OCI-LY3 (cell line): ENCODE measurements at regions not wholly inside any gene's neighbourhood (a gene's known extent, or its start where the extent isn't known, plus 50 kb on each side); places are given as distances from the start of the nearest gene placed in this dataset.
A peak's percentile ranks its signal among the peaks of the same experiment; 100 is the strongest.

Experiments
- H2AFZ ChIP-seq: fragments of 200-600, 300-600 bp; shearing (Covaris generic); 2 replicates; pipeline ENCODE4 v1.6.0; 2014; ENCODE audit warnings: antibody characterized with exemption, low read depth, low read length
- H3K27ac ChIP-seq: fragments of 200-600, 300-600 bp; sonication (generic); 2 replicates; pipeline ENCODE4 v1.5.1; 2014; ENCODE audit warnings: mild to moderate bottlenecking, low read length, moderate library complexity, mixed read lengths
- H3K27me3 ChIP-seq: fragments of 200-600, 300-600 bp; sonication (generic); 2 replicates; pipeline ENCODE4 v1.6.1; 2014; ENCODE audit warnings: low read depth, low read length, mixed read lengths
- H3K36me3 ChIP-seq: fragments of 200-600, 300-600 bp; sonication (generic); replicated peaks from 2 replicates; pipeline ENCODE3; 2014; ENCODE audit warnings: low read depth, low read length, mixed read lengths
- H3K4me1 ChIP-seq: fragments of 300-600, 200-600 bp; sonication (generic); 2 replicates; pipeline ENCODE4 v1.6.1; 2014; ENCODE audit warnings: low read length, mixed read lengths
- H3K4me2 ChIP-seq: fragments of 200-600, 300-600 bp; sonication (generic); 2 replicates; pipeline ENCODE4 v1.6.1; 2014; ENCODE audit warnings: low read length, mixed read lengths
- H3K4me3 ChIP-seq: fragments of 300-600, 200-600 bp; sonication (generic); 2 replicates; pipeline ENCODE4 v1.5.1; 2014; ENCODE audit warnings: antibody characterized with exemption, mild to moderate bottlenecking, low read length, moderate library complexity
- H3K79me2 ChIP-seq: fragments of 300-600, 200-600 bp; shearing (Covaris generic); 2 replicates; pipeline ENCODE4 v1.6.1; 2014; ENCODE audit warnings: mild to moderate bottlenecking, low read length, mixed read lengths
- H3K9ac ChIP-seq: fragments of 300-600, 200-600 bp; shearing (Covaris generic); 2 replicates; pipeline ENCODE4 v1.6.0; 2014; ENCODE audit warnings: mild to moderate bottlenecking, low read length, moderate library complexity
- H3K9me3 ChIP-seq: fragments of 200-600, 300-600 bp; shearing (Covaris generic); 2 replicates; pipeline ENCODE4 v1.6.1; 2014; ENCODE audit warnings: low read length, mixed read lengths; ENCODE audit not compliant: insufficient read depth
- H4K20me1 ChIP-seq: fragments of 200-600, 300-600 bp; sonication (generic); 2 replicates; pipeline ENCODE4 v1.6.1; 2016; ENCODE audit warnings: low read length, mixed read lengths; ENCODE audit not compliant: insufficient read depth
- CTCF ChIP-seq: fragments of 200-600, 300-600 bp; sonication (generic); IDR thresholded peaks from 2 replicates; pipeline ENCODE4 v1.5.1; 2014; ENCODE audit warnings: antibody characterized with exemption, low read length, low read depth
- EZH2phosphoT487 ChIP-seq: fragments of 200-600 bp; shearing (Covaris generic); IDR thresholded peaks from 2 replicates; pipeline ENCODE4 v1.6.1; 2018; ENCODE audit warnings: antibody characterized with exemption, mixed run types, low read depth

GRCh38 chr5:109931049-109931780 is 241.5 kb downstream of the MAN2A1 start:
- Histone ChIP-seq H3K4me2 (peak overlapping the region; percentile 91), H3K27ac (peak overlapping the region; percentile 36; the same call in 1 of the 2 replicates), H3K4me1 (peaks cover 46% of the 10 kb centered on the region), H2AFZ (peak overlapping the region; percentile 64; the same call in 1 of the 2 replicates), H3K36me3 (no peaks in the 10 kb centered on the region), H3K27me3 (no peaks in the 10 kb centered on the region), H4K20me1 (no peaks in the 10 kb centered on the region), H3K9me3 (no peaks in the 10 kb centered on the region), H3K9ac (no peak overlapping the region; the same call in 1 of the 2 replicates), H3K4me3 (peak overlapping the region; percentile 70), H3K79me2 (no peaks in the 10 kb centered on the region)
- no peak for TF ChIP-seq EZH2phosphoT487
- TF ChIP-seq CTCF: no peak

DNA sequence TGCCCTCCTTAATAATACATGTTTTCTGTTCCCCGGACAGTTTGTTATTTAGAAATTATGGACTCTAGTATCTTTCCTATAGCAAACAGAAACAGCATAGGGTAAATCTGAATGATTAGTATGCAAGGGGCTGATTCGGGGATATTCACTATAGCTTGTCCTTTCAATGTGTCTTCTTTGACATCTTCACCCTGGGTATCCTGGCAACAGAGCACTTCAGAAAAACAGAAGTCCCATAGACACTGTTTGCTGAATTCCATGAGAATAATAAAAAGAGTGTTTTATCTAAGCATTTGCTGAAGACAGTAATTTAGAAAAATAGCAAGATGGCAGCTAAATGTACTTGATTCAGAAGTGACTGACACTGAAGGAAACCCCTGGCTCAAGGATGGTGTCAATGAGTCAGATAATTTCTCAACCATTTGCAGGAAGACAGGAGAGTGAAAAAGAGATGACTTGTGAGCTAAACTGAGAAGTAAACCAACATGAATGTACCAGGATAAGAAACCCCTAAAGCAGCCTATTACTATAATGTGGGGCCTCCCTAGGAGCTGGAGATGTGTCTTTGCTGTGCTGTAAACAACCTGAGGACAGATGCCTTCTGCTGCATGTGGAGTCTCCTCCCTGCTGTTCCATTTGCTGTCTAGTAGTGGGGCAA is 246.2 kb downstream of the MAN2A1 start:
- peaks cover 50% of the 10 kb centered on the region for H3K4me1 ChIP-seq
- no peaks in the 10 kb centered on the region for H4K20me1 ChIP-seq
- no peak overlapping the region for H3K4me3 ChIP-seq
- H3K9ac ChIP-seq: peak overlapping the region; percentile 60; the same call in 1 of the 2 replicates
- no peaks in the 10 kb centered on the region for H3K9me3 ChIP-seq
- H3K27ac ChIP-seq: peak overlapping the region; percentile 89
- TF ChIP-seq CTCF (no peak), EZH2phosphoT487 (no peak)
- H3K79me2 ChIP-seq: no peaks in the 10 kb centered on the region
- H2AFZ ChIP-seq: peak overlapping the region; percentile 69; the same call in 1 of the 2 replicates
- H3K27me3 ChIP-seq: no peaks in the 10 kb centered on the region
- H3K4me2 ChIP-seq: peak overlapping the region; percentile 54
- H3K36me3 ChIP-seq: no peaks in the 10 kb centered on the region

GRCh38 chr5:109936996-109937395 is 247.3 kb downstream of the MAN2A1 start:
- H3K36me3 ChIP-seq: no peaks in the 10 kb centered on the region
- H3K9me3 ChIP-seq: no peaks in the 10 kb centered on the region
- no peaks in the 10 kb centered on the region for H3K27me3 ChIP-seq
- peak overlapping the region; percentile 69 for H2AFZ ChIP-seq
- H4K20me1 ChIP-seq: no peaks in the 10 kb centered on the region
- TF ChIP-seq EZH2phosphoT487: no peak
- peak overlapping the region; percentile 60 for H3K9ac ChIP-seq
- H3K4me1 ChIP-seq: peaks cover 45% of the 10 kb centered on the region
- H3K4me3 ChIP-seq: peak overlapping the region; percentile 35
- H3K4me2 ChIP-seq: peak overlapping the region; percentile 54
- peak overlapping the region; percentile 89 for H3K27ac ChIP-seq
- H3K79me2 ChIP-seq: no peaks in the 10 kb centered on the region

DNA sequence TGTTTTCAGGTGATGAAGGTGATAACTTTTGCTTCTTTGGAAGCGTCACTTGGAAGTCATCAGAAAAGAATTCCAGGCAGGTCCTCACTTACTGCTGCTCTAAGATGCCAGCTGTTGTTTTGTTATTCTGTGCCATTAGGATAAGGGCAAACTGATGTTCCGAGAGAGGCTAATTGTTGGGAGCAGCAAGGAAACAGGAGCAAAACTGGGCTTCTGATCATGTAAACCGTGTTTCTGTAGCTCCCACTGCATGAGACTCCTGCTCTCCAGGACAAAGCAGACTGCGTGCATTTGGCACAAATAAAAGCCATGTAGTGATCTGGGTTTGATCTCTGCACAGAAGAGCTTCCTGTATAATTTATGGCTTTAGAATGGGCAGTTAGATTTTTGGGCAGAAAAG is 248.2 kb downstream of the MAN2A1 start:
- no peaks in the 10 kb centered on the region for H4K20me1 ChIP-seq
- peak overlapping the region; percentile 89; the same call in 1 of the 2 replicates for H3K27ac ChIP-seq
- no peaks in the 10 kb centered on the region for H3K9me3 ChIP-seq
- H3K79me2 ChIP-seq: no peaks in the 10 kb centered on the region
- H3K4me1 ChIP-seq: peaks cover 47% of the 10 kb centered on the region
- H2AFZ ChIP-seq: no peak overlapping the region
- no peak overlapping the region for H3K4me3 ChIP-seq
- no peak overlapping the region for H3K9ac ChIP-seq
- TF ChIP-seq CTCF (no peak), EZH2phosphoT487 (no peak)
- H3K36me3 ChIP-seq: no peaks in the 10 kb centered on the region
- H3K27me3 ChIP-seq: no peaks in the 10 kb centered on the region
- H3K4me2 ChIP-seq: peak overlapping the region; percentile 54; the same call in 1 of the 2 replicates
